ENCODE measurements at regions not wholly inside any gene's neighbourhood (a gene's known extent, or its start where the extent isn't known, plus 50 kb on each side); places are given as distances from the start of the nearest gene placed in this dataset.

- TF ChIP-seq FOXP2 (optimal IDR thresholded peaks at IDR 0.05; ENCODE audit: borderline replicate concordance, extremely low read depth, extremely low read length, insufficient read depth) (no peak), REST (IDR thresholded peaks at IDR 0.05; ENCODE audit: insufficient read depth in 1 of 2, low read depth in 2 of 2, low read length in 2 of 2) (no peak), TAF1 (IDR thresholded peaks at IDR 0.05; ENCODE audit: borderline replicate concordance, insufficient read depth, low read length) (no peak)
These were observed 74.7 kb upstream of the CIBAR2 start for GRCh38 chr16:85187002-85187401.
